ENCODE measurements at regions not wholly inside any gene's neighbourhood (a gene's known extent, or its start where the extent isn't known, plus 50 kb on each side); places are given as distances from the start of the nearest gene placed in this dataset.

GRCh38 chr20:56094228-56094627 lies 88.9 kb upstream of the CBLN4 start:
- TF ChIP-seq EZH2 (IDR thresholded peaks at IDR 0.05; ENCODE audit: insufficient read depth, poor library complexity, severe bottlenecking) (no peak), EZH2phosphoT487 (IDR thresholded peaks at IDR 0.05; ENCODE audit: insufficient read depth, low read depth) (no peak)
- H4K20me1 ChIP-seq (ENCODE audit: insufficient read depth), result no peaks in the 10 kb centered on the region
- H3K79me2 ChIP-seq (ENCODE audit: insufficient read depth), result no peaks in the 10 kb centered on the region
- no peak overlapping the region for H2AFZ ChIP-seq
- H3K27me3 ChIP-seq (replicated peaks; ENCODE audit: insufficient read depth), result no peaks in the 10 kb centered on the region
- in situ Hi-C loops (cut with MboI), result no loop called here
- no peaks in the 10 kb centered on the region for H3K9me3 ChIP-seq (ENCODE audit: low read depth)
- H3K9ac ChIP-seq, result no peak overlapping the region
- H3K4me3 ChIP-seq, result no peak overlapping the region
- WGBS, 2 experiments (ENCODE audit: low coverage in 1 of 2, low lambda C conversion rate in 2 of 2, missing lambda C conversion rate in 2 of 2), result 14 to 21% methylated on average over 5 of the region's 5 CpGs
- no peaks in the 10 kb centered on the region for H3K36me3 ChIP-seq (ENCODE audit: low read depth)
- no peaks in the 10 kb centered on the region for H3K9me2 ChIP-seq (ENCODE audit: insufficient read depth)
- no peak for DNase-seq
- no peak overlapping the region for H3K27ac ChIP-seq
- no peak overlapping the region for H3K4me2 ChIP-seq (ENCODE audit: unreplicated experiment)
- H3K4me1 ChIP-seq (ENCODE audit: insufficient read depth), result no peaks in the 10 kb centered on the region
- H3F3A ChIP-seq (ENCODE audit: insufficient read depth), result no peaks in the 10 kb centered on the region

- Histone ChIP-seq H4K20me1 (ENCODE audit: insufficient read depth) (no peaks in the 10 kb centered on the region), H3K9ac (no peak overlapping the region), H3K9me2 (ENCODE audit: insufficient read depth) (no peaks in the 10 kb centered on the region), H2AFZ (no peak overlapping the region), H3K4me2 (ENCODE audit: unreplicated experiment) (no peak overlapping the region), H3K36me3 (ENCODE audit: low read depth) (no peaks in the 10 kb centered on the region), H3K27ac (no peak overlapping the region), H3K27me3 (replicated peaks; ENCODE audit: insufficient read depth) (no peaks in the 10 kb centered on the region), H3K79me2 (ENCODE audit: insufficient read depth) (no peaks in the 10 kb centered on the region), H3K4me3 (no peak overlapping the region), H3K4me1 (ENCODE audit: insufficient read depth) (no peaks in the 10 kb centered on the region), H3F3A (ENCODE audit: insufficient read depth) (no peaks in the 10 kb centered on the region), H3K9me3 (ENCODE audit: low read depth) (no peaks in the 10 kb centered on the region)
- 13 to 14% methylated on average over 1 of the region's 1 CpG for WGBS, 2 experiments (ENCODE audit: low coverage in 1 of 2, low lambda C conversion rate in 2 of 2, missing lambda C conversion rate in 2 of 2)
- TF ChIP-seq EZH2 (IDR thresholded peaks at IDR 0.05; ENCODE audit: insufficient read depth, poor library complexity, severe bottlenecking) (no peak), EZH2phosphoT487 (IDR thresholded peaks at IDR 0.05; ENCODE audit: insufficient read depth, low read depth) (no peak)
- in situ Hi-C loops (cut with MboI), result no loop called here
- DNase-seq, result no peak
Measured at GRCh38 chr20:56098981-56099500, 93.7 kb upstream of the CBLN4 start.

DNA sequence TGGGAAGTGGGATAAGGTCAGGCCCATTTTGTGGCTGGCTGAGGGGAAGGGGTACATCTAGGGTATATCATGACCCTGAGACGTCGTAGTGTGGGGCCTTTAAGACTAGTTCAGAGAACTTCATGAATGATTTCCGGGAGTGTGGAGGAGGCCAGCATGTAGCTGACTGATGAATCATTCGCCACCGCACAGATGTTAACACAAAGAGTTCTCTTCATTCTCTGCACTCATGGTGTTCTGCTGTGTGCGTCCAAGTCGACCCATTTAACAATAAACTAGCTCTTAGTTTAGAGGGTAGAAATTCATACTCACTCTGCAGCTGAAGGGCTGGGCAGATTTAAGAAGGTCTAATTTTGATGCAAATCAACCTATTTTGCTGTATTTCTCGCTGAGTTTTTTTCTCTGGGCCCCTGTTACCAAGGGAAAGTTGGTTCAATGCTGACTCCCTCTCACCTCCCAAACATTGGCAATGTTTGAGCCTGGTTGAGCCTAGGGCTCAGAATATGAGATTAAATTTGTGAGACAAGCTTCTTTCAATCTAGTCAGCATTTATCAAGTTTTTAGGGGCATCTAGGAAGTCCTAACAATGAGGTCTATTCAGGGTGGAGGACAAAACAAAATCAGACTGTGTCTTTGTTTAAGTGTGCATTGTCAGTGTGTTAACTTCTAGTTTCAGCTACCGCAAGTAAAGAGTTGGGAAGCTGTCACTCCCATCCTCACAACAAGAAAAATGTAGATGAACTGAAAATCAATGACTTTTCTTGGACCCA lies 106.8 kb upstream of the CBLN4 start:
- no peak for DNase-seq
- Histone ChIP-seq H3K4me2 (ENCODE audit: unreplicated experiment) (no peak overlapping the region), H3K36me3 (ENCODE audit: low read depth) (no peaks in the 10 kb centered on the region), H3K4me1 (ENCODE audit: insufficient read depth) (no peaks in the 10 kb centered on the region), H3K9ac (no peak overlapping the region), H2AFZ (no peak overlapping the region), H3K79me2 (ENCODE audit: insufficient read depth) (no peaks in the 10 kb centered on the region), H3F3A (ENCODE audit: insufficient read depth) (no peaks in the 10 kb centered on the region), H3K9me3 (ENCODE audit: low read depth) (no peaks in the 10 kb centered on the region), H3K9me2 (ENCODE audit: insufficient read depth) (no peaks in the 10 kb centered on the region), H3K4me3 (no peak overlapping the region), H3K27ac (no peak overlapping the region), H3K27me3 (replicated peaks; ENCODE audit: insufficient read depth) (no peaks in the 10 kb centered on the region), H4K20me1 (ENCODE audit: insufficient read depth) (no peaks in the 10 kb centered on the region)
- TF ChIP-seq EZH2 (IDR thresholded peaks at IDR 0.05; ENCODE audit: insufficient read depth, poor library complexity, severe bottlenecking) (no peak), EZH2phosphoT487 (IDR thresholded peaks at IDR 0.05; ENCODE audit: insufficient read depth, low read depth) (no peak)
- in situ Hi-C loops (cut with MboI), result no loop called here
- WGBS, 2 experiments (ENCODE audit: low coverage in 1 of 2, low lambda C conversion rate in 2 of 2, missing lambda C conversion rate in 2 of 2), result 14 to 23% methylated on average over 9 of the region's 9 CpGs

DNA sequence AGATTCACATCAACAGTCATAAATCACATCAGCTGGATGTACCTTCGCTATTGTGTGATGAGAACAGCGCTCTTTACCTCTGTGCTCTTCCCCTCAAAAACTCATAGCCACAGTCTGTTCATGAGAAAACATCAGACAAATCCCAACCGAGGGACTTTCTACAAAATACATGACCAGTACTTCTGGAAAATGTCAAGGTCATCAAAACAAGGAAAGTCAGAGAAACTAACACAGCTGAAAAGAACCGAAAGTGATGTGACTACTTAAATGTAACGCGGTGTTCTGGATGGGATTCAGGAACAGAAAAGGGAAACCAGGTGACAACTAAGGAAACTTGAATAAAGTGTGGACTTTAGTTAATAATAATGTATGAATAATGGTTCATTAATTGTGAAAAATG lies 112.0 kb upstream of the CBLN4 start:
- Histone ChIP-seq H3K4me1 (ENCODE audit: insufficient read depth) (no peaks in the 10 kb centered on the region), H3K4me2 (ENCODE audit: unreplicated experiment) (no peak overlapping the region), H3K27me3 (replicated peaks; ENCODE audit: insufficient read depth) (no peaks in the 10 kb centered on the region), H3K27ac (no peak overlapping the region), H3K9me3 (ENCODE audit: low read depth) (no peaks in the 10 kb centered on the region), H3K9ac (no peak overlapping the region), H2AFZ (no peak overlapping the region), H3K79me2 (ENCODE audit: insufficient read depth) (no peaks in the 10 kb centered on the region), H3F3A (ENCODE audit: insufficient read depth) (no peaks in the 10 kb centered on the region), H4K20me1 (ENCODE audit: insufficient read depth) (no peaks in the 10 kb centered on the region), H3K36me3 (ENCODE audit: low read depth) (no peaks in the 10 kb centered on the region), H3K4me3 (no peak overlapping the region), H3K9me2 (ENCODE audit: insufficient read depth) (no peaks in the 10 kb centered on the region)
- no peak for DNase-seq
- TF ChIP-seq EZH2phosphoT487 (IDR thresholded peaks at IDR 0.05; ENCODE audit: insufficient read depth, low read depth), result no peak
- TF ChIP-seq EZH2 (IDR thresholded peaks at IDR 0.05; ENCODE audit: insufficient read depth, poor library complexity, severe bottlenecking), result no peak
- in situ Hi-C loops (cut with MboI), result no loop called here
- 39 to 40% methylated on average over 6 of the region's 6 CpGs for WGBS, 2 experiments (ENCODE audit: low coverage in 1 of 2, low lambda C conversion rate in 2 of 2, missing lambda C conversion rate in 2 of 2)

Measured in GM23248 (cell line).